ENCODE measurements at regions not wholly inside any gene's neighbourhood (a gene's known extent, or its start where the extent isn't known, plus 50 kb on each side); places are given as distances from the start of the nearest gene placed in this dataset.

- DNase-seq: no peak
Observed at GRCh38 chr1:59100708-59101374, 196.1 kb upstream of the FGGY start.

DNA sequence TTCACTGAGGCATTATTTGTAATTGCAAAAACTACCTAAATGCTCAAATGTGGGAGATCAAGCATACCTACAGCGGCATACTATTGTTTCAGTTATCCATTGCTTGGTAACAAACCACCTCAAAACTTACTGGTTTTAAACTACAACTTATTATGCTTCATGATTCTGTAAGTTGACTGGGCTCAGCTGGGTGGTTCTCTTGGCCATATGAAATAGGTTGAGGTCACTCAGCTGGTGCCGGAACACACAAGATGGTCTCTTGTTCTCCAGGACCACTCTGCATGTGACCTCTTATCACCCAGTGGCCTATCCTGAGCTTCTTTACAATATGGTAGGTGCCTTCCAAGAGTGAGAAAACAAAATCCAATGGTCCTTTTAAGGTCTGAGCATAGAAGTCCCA, 195.4 kb upstream of the FGGY start:
- no peak for DNase-seq

GRCh38 chr1:59103457-59103856, 193.4 kb upstream of the FGGY start:
- DNase-seq: no peak

GRCh38 chr1:59104191-59104760, 192.6 kb upstream of the FGGY start:
- no peak for DNase-seq

- no peak for DNase-seq
Observed at GRCh38 chr1:59105548-59106507, 191.1 kb upstream of the FGGY start.

- no peak for DNase-seq
Observed at GRCh38 chr1:59107516-59107915, 189.4 kb upstream of the FGGY start.

- DNase-seq: no peak
Observed at GRCh38 chr1:59107916-59108315, 189.0 kb upstream of the FGGY start.

GRCh38 chr1:59108481-59109317, 188.2 kb upstream of the FGGY start:
- DNase-seq: no peak

GRCh38 chr1:59110271-59110670, 186.6 kb upstream of the FGGY start:
- DNase-seq: no peak

- DNase-seq: no peak
Observed at GRCh38 chr1:59113876-59114457, 182.9 kb upstream of the FGGY start.

DNA sequence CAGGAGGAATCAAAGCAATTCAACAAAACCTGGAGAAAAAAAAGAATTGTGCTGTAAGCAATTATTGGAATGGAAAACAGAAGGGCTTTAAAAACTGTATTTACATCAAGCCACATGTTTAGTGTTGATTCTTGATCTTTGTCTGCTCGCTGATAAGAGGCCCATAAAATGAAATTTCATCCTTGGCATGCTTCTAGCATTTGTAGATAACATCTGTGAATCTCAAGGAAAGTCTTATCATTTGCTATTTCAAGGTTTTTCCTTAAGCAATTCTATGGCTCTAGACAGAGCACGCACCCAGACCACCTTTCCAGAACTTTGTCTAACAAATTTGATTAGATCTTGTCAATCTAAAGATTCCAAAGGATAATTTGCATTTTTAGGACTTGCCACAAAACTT, 181.0 kb upstream of the FGGY start:
- no peak for DNase-seq

- no peak for DNase-seq
Observed at GRCh38 chr1:59116920-59117542, 179.9 kb upstream of the FGGY start.

DNA sequence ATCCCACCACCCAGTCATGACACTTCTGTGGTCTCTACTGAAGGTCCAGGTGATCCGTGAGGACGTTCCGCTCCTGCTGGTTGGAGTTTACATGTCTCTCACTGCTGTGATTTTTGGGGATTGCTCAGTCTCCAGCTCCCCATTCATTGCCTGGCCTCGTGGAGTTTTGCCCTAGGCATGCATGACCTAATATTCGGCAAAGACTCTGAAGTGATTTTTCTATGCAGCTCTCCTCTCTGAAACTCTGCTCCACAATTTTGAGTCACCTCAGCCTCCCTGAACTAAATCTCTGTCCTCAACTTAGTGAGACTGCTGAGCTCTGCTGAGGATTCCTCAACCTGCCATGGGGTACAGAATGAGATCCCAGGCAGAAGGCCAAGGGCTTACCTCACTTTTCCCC, 174.4 kb upstream of the FGGY start:
- DNase-seq: no peak

- no peak for DNase-seq
Observed at GRCh38 chr1:59123081-59123681, 173.7 kb upstream of the FGGY start.

GRCh38 chr1:59124166-59124565, 172.7 kb upstream of the FGGY start:
- no peak for DNase-seq

GRCh38 chr1:59125154-59125553, 171.7 kb upstream of the FGGY start:
- no peak for DNase-seq

- DNase-seq: no peak
Observed at GRCh38 chr1:59125676-59126320, 171.1 kb upstream of the FGGY start.

- no peak for DNase-seq
Observed at GRCh38 chr1:59126366-59126765, 170.5 kb upstream of the FGGY start.

DNA sequence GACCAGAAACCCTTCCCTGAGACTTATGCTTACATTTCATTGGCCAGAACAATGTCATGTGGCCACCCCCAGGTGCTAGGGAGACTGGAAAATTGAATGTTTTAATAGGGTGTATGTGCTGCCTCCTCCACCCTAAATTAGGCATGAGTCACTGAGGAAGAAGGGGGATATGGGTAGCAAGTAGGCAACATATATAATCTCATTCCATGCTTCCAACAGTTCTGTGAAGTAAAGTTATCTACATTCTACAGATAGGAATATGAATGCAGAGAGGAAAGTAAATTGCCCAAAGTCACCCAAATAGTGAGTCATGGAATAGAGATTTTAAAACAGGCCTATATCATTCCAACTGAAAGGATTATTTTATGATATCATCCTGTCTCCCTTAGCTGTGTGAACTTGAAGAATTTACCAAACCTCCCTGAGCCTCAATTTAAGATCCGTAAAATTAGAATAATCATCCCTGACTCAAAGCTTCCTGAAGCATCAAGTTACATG, 168.6 kb upstream of the FGGY start:
- no peak for DNase-seq

DNA sequence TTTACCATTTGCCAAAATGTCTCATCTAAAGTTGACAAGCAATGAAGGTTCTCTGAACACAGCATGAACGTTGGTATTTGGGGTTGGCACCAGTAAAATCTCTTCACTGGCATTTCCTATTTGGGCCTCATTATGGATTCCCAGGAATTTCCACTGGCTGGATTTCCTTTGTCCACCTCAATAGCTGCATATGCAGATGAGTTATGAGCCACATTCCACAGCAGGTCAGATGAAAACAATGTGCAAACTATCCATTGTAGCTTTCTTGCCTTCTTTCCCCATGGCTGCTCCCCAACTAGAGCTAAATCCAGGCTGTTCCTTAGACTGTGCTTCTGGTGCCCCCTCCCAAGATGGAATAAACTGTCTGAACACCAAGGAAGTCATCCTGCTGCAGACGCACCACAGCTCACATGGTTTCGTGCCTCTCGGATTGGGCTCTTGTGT, 168.1 kb upstream of the FGGY start:
- DNase-seq: no peak

- no peak for DNase-seq
Observed at GRCh38 chr1:59132295-59132694, 164.6 kb upstream of the FGGY start.
